Stomach (tissue), 8 donors: ENCODE measurements at regions not wholly inside any gene's neighbourhood (a gene's known extent, or its start where the extent isn't known, plus 50 kb on each side); places are given as distances from the start of the nearest gene placed in this dataset.

Experiments used
- DNase-seq, 2 donors: peaks; one replicate each; pipeline versions ENCODE4 v3.0.0 to v3.0.0-alpha.2; 2013 to 2019
- H3K27ac ChIP-seq, 5 donors: fragments of 200-600 bp in 4 of 5; sonication (generic) in 4 of 5; one replicate each; pipeline ENCODE4 v1.5.1; 2013 to 2019; ENCODE audit warnings: mild to moderate bottlenecking in 1 of 5, moderate library complexity in 1 of 5
- H3K27me3 ChIP-seq, 3 donors: fragments of 200-600 bp; sonication (generic); one replicate each; pipeline ENCODE4 v1.5.1; 2017 to 2019; ENCODE audit warnings: mixed run types in 1 of 3
- H3K36me3 ChIP-seq, 4 donors: fragments of 200-600 bp; sonication (generic); 1 replicate in 3 of 4; 2 replicates in 1 of 4; pipeline ENCODE4 v1.5.1; 2016 to 2019
- H3K4me1 ChIP-seq, 4 donors: fragments of 200-600 bp; sonication (generic); one replicate each; pipeline ENCODE4 v1.5.1; 2016 to 2019
- H3K4me3 ChIP-seq, 4 donors: fragments of 200-600 bp; sonication (generic) in 3 of 4; one replicate each; pipeline ENCODE4 v1.5.1; 2016 to 2019; ENCODE audit warnings: mild to moderate bottlenecking in 1 of 4
- H3K9me3 ChIP-seq, 4 donors: fragments of 200-600 bp; sonication (generic); one replicate each; pipeline ENCODE4 v1.5.1; 2016 to 2019
- CTCF ChIP-seq, 7 experiments: fragments of 450-650 bp in 4 of 7; fragments of 200-600 bp in 3 of 7; sonication (generic) in 3 of 7; IDR thresholded peaks; one replicate each; pipeline ENCODE4 v1.5.1; 2016 to 2019; ENCODE audit warnings: antibody characterized with exemption in 7 of 7, control low read depth in 2 of 7, mild to moderate bottlenecking in 1 of 7
- EP300 ChIP-seq: sonication (generic); formaldehyde crosslinking; IDR thresholded peaks from one replicate; pipeline ENCODE4 v1.6.1; 2017; ENCODE audit warnings: antibody characterized with exemption
- POLR2A ChIP-seq, 4 donors: fragments of 450-650 bp; IDR thresholded peaks; one replicate each; pipeline ENCODE4 v1.6.1; 2016; ENCODE audit warnings: antibody characterized with exemption in 4 of 4, control low read depth in 2 of 4, mild to moderate bottlenecking in 1 of 4, moderate library complexity in 1 of 4
- POLR2AphosphoS5 ChIP-seq, 3 donors: sonication (generic); formaldehyde crosslinking; IDR thresholded peaks; one replicate each; pipeline ENCODE4 v1.6.1; 2016; ENCODE audit warnings: antibody characterized with exemption in 3 of 3
- WGBS, 5 donors: extraction: QIAGEN DNeasy Blood & Tissue Kit in 3 of 5; methylation state at CpG; one replicate each; pipeline versions ENCODE4 v1.1.5 to v1.1.7; 2013 to 2018; 5-methylcytosine and 5-hydroxymethylcytosine counted together
- intact Hi-C: fragments of 100-400 bp; cut with DNase I; formaldehyde crosslinking; loops from one replicate; pipeline ENCODE4 v1.15.1; 2023; ENCODE audit warnings: low total_unique reads
- donor health status: healthy with polysubstance abuse.
- donor health status: Bipolar disorder and iron deficiency.
- donor health status: healthy.

- no peaks in the 10 kb centered on the region for H3K4me1 ChIP-seq
- H3K9me3 ChIP-seq = peaks cover 4 to 19% (median 15%) of the 10 kb centered on the region in 4 donors
- no peak overlapping the region for H3K27ac ChIP-seq
- no peak for DNase-seq
- no peaks in the 10 kb centered on the region for H3K36me3 ChIP-seq
- intact Hi-C loops = no loop called here
- 57 to 77% (median 69%) methylated on average over 2 of the region's 2 CpGs for WGBS, 5 donors
- H3K4me3 ChIP-seq = no peak overlapping the region
- H3K27me3 ChIP-seq = peaks cover 0 to 9% (median 0%) of the 10 kb centered on the region in 3 donors
- TF ChIP-seq POLR2AphosphoS5 (IDR thresholded peaks at IDR 0.05) (no peak), EP300 (no peak)
Measured at GRCh38 chr12:114119316-114119715, 153.2 kb upstream of the RBM19 start.

- 82 to 92% (median 82%) methylated on average over 1 of the region's 1 CpG for WGBS, 5 donors
- H3K27ac ChIP-seq = no peak overlapping the region
- peaks cover 0 to 12% (median 4%) of the 10 kb centered on the region in 4 donors for H3K9me3 ChIP-seq
- H3K4me1 ChIP-seq = no peaks in the 10 kb centered on the region
- DNase-seq = no peak
- no peaks in the 10 kb centered on the region for H3K36me3 ChIP-seq
- intact Hi-C loops = no loop called here
- TF ChIP-seq EP300 (no peak), CTCF (IDR thresholded peaks at IDR 0.05) (no peak), POLR2A (IDR thresholded peaks at IDR 0.05) (no peak), POLR2AphosphoS5 (IDR thresholded peaks at IDR 0.05) (no peak)
- H3K27me3 ChIP-seq = peaks cover 0 to 13% (median 0%) of the 10 kb centered on the region in 3 donors
- no peak overlapping the region for H3K4me3 ChIP-seq
Measured at GRCh38 chr12:114096461-114096860, 130.3 kb upstream of the RBM19 start.

GRCh38 chr12:114093520-114093919 lies 127.4 kb upstream of the RBM19 start:
- Histone ChIP-seq H3K27me3 (peaks cover 0 to 6% (median 0%) of the 10 kb centered on the region in 3 donors), H3K27ac (no peak overlapping the region), H3K9me3 (peaks cover 0 to 12% (median 4%) of the 10 kb centered on the region in 4 donors), H3K4me3 (no peak overlapping the region), H3K4me1 (no peaks in the 10 kb centered on the region), H3K36me3 (no peaks in the 10 kb centered on the region)
- no peak for TF ChIP-seq EP300
- TF ChIP-seq CTCF (IDR thresholded peaks at IDR 0.05) = no peak
- no peak for TF ChIP-seq POLR2AphosphoS5 (IDR thresholded peaks at IDR 0.05)
- TF ChIP-seq POLR2A (IDR thresholded peaks at IDR 0.05) = no peak
- 53 to 62% (median 59%) methylated on average over 3 of the region's 3 CpGs for WGBS, 5 donors
- intact Hi-C loops = no loop called here
- no peak for DNase-seq

GRCh38 chr12:114092981-114093380 lies 126.9 kb upstream of the RBM19 start:
- intact Hi-C loops = no loop called here
- no peak for DNase-seq
- TF ChIP-seq POLR2AphosphoS5 (IDR thresholded peaks at IDR 0.05) = no peak
- no peak for TF ChIP-seq EP300
- no peak for TF ChIP-seq POLR2A (IDR thresholded peaks at IDR 0.05)
- Histone ChIP-seq H3K36me3 (no peaks in the 10 kb centered on the region), H3K27ac (no peak overlapping the region), H3K27me3 (peaks cover 0 to 6% (median 0%) of the 10 kb centered on the region in 3 donors), H3K9me3 (peaks cover 0 to 12% (median 4%) of the 10 kb centered on the region in 4 donors), H3K4me3 (no peak overlapping the region), H3K4me1 (no peaks in the 10 kb centered on the region)
- WGBS, 5 donors = 60 to 84% (median 72%) methylated on average over 2 of the region's 2 CpGs

- TF ChIP-seq EP300 (no peak), POLR2AphosphoS5 (IDR thresholded peaks at IDR 0.05) (no peak), POLR2A (IDR thresholded peaks at IDR 0.05) (no peak), CTCF (IDR thresholded peaks at IDR 0.05) (no peak)
- intact Hi-C loops = no loop called here
Measured at GRCh38 chr12:114090211-114090610, 124.1 kb upstream of the RBM19 start.

More at GRCh38 chr12:114090211-114090610, 124.1 kb upstream of the RBM19 start:
- Histone ChIP-seq H3K27me3 (peaks cover 0 to 6% (median 0%) of the 10 kb centered on the region in 3 donors), H3K36me3 (no peaks in the 10 kb centered on the region), H3K4me3 (no peak overlapping the region), H3K4me1 (no peaks in the 10 kb centered on the region), H3K9me3 (peaks cover 0 to 12% (median 4%) of the 10 kb centered on the region in 4 donors), H3K27ac (no peak overlapping the region)
- 37 to 60% (median 60%) methylated on average over 5 of the region's 5 CpGs for WGBS, 5 donors
- DNase-seq = no peak
